Left lobe of liver (tissue), 2 donors: ENCODE measurements at regions not wholly inside any gene's neighbourhood (a gene's known extent, or its start where the extent isn't known, plus 50 kb on each side); places are given as distances from the start of the nearest gene placed in this dataset.
"Not testable (repeated sequence)": the region's sequence is repeated elsewhere in the genome, so short reads cannot be mapped to it uniquely, and the experiment has no call there.

Source experiments
- ATAC-seq: fragments of 200-7000 bp; cut with Tn5 transposase; one replicate; pipeline ENCODE4 v1.9.1; 2020; ENCODE audit warnings: mild to moderate bottlenecking, moderate library complexity
- DNase-seq: peaks from one replicate; pipeline ENCODE4 v3.0.0-alpha.2; 2020; ENCODE audit warnings: low spot score
- donor health status: DM: no; HTN: no; CAD: no; lungs with moderate emphysema.
- donor health status: DM: no; HTN: yes; CAD: no.

- DNase-seq (no peak), ATAC-seq (no peak)
Measured at GRCh38 chr2:198653311-198653710, 804.4 kb downstream of the SATB2 start.

GRCh38 chr2:198652461-198652860 lies 805.3 kb downstream of the SATB2 start:
- DNase-seq = no peak
- no peak for ATAC-seq

GRCh38 chr2:198645816-198646215 lies 811.9 kb downstream of the SATB2 start:
- DNase-seq = no peak
- no peak for ATAC-seq

GRCh38 chr2:198641161-198641560 lies 816.6 kb downstream of the SATB2 start:
- no peak for ATAC-seq

GRCh38 chr2:198640463-198640862 lies 817.3 kb downstream of the SATB2 start:
- DNase-seq (no peak), ATAC-seq (no peak)

More at GRCh38 chr2:198641161-198641560, 816.6 kb downstream of the SATB2 start:
- no peak for DNase-seq

- DNase-seq (no peak), ATAC-seq (no peak)
Measured at GRCh38 chr2:198639580-198639979, 818.2 kb downstream of the SATB2 start.

- no peak for ATAC-seq
- DNase-seq = no peak
Measured at GRCh38 chr2:198638577-198638976, 819.2 kb downstream of the SATB2 start.

- no peak for ATAC-seq
- no peak for DNase-seq
Measured at GRCh38 chr2:198630384-198630783, 826.0 kb downstream of the PLCL1 start.

GRCh38 chr2:198628596-198628995 lies 824.2 kb downstream of the PLCL1 start:
- DNase-seq = no peak
- no peak for ATAC-seq

GRCh38 chr2:198622986-198623730 lies 818.8 kb downstream of the PLCL1 start:
- no peak for ATAC-seq
- no peak for DNase-seq

GRCh38 chr2:198615972-198616371 lies 811.6 kb downstream of the PLCL1 start:
- ATAC-seq (peak; percentile 90), DNase-seq (no peak)

GRCh38 chr2:198611201-198611600 lies 806.8 kb downstream of the PLCL1 start:
- no peak for DNase-seq
- no peak for ATAC-seq

- DNase-seq (no peak), ATAC-seq (no peak)
Measured at GRCh38 chr2:198604599-198604998, 800.2 kb downstream of the PLCL1 start.

GRCh38 chr2:198602986-198603385 lies 798.6 kb downstream of the PLCL1 start:
- ATAC-seq, DNase-seq: not testable (repeated sequence)

GRCh38 chr2:198597648-198598047 lies 793.3 kb downstream of the PLCL1 start:
- ATAC-seq = no peak
- no peak for DNase-seq

GRCh38 chr2:198596985-198597384 lies 792.6 kb downstream of the PLCL1 start:
- DNase-seq (no peak), ATAC-seq (no peak)

- ATAC-seq = no peak
- no peak for DNase-seq
Measured at GRCh38 chr2:198595721-198596120, 791.3 kb downstream of the PLCL1 start.

- DNase-seq = no peak
Measured at GRCh38 chr2:198591586-198591985, 787.2 kb downstream of the PLCL1 start.

GRCh38 chr2:198587741-198588140 lies 783.3 kb downstream of the PLCL1 start:
- ATAC-seq = no peak

More at GRCh38 chr2:198591586-198591985, 787.2 kb downstream of the PLCL1 start:
- no peak for ATAC-seq

GRCh38 chr2:198587240-198587639 lies 782.8 kb downstream of the PLCL1 start:
- no peak for ATAC-seq

More at GRCh38 chr2:198587741-198588140, 783.3 kb downstream of the PLCL1 start:
- DNase-seq = no peak

GRCh38 chr2:198571393-198571792 lies 767.0 kb downstream of the PLCL1 start:
- no peak for DNase-seq

More at GRCh38 chr2:198587240-198587639, 782.8 kb downstream of the PLCL1 start:
- no peak for DNase-seq

GRCh38 chr2:198558176-198558575 lies 753.8 kb downstream of the PLCL1 start:
- ATAC-seq (no peak), DNase-seq (no peak)

More at GRCh38 chr2:198571393-198571792, 767.0 kb downstream of the PLCL1 start:
- ATAC-seq = no peak

- ATAC-seq (no peak), DNase-seq (no peak)
Measured at GRCh38 chr2:198546122-198546521, 741.7 kb downstream of the PLCL1 start.
